Thyroid gland (tissue), 4 donors: ENCODE measurements at regions not wholly inside any gene's neighbourhood (a gene's known extent, or its start where the extent isn't known, plus 50 kb on each side); places are given as distances from the start of the nearest gene placed in this dataset.

Source experiments
- DNase-seq, 2 donors: peaks; one replicate each; pipeline ENCODE4 v3.0.0-alpha.2; 2019
- H3K27ac ChIP-seq, 3 donors: fragments of 200-600 bp; sonication (generic); 1 replicate in 2 of 3; 2 replicates in 1 of 3; pipeline ENCODE4 v1.5.1; 2016 to 2019; ENCODE audit warnings: mild to moderate bottlenecking in 1 of 3, moderate library complexity in 1 of 3
- H3K27me3 ChIP-seq: fragments of 200-600 bp; sonication (generic); one replicate; pipeline ENCODE4 v1.5.1; 2019
- H3K36me3 ChIP-seq, 2 donors: fragments of 200-600 bp; sonication (generic); one replicate each; pipeline ENCODE4 v1.5.1; 2016 to 2019
- H3K4me1 ChIP-seq, 2 donors: fragments of 200-600 bp; sonication (generic); one replicate each; pipeline ENCODE4 v1.5.1; 2017 to 2019
- H3K4me3 ChIP-seq, 3 donors: fragments of 200-600 bp; sonication (generic); replicated peaks in 1 of 3; 1 replicate in 2 of 3; 2 replicates in 1 of 3; pipeline ENCODE4 v1.5.1; 2016; ENCODE audit warnings: mild to moderate bottlenecking in 1 of 3
- H3K9me3 ChIP-seq: fragments of 200-600 bp; sonication (generic); one replicate; pipeline ENCODE4 v1.5.1; 2017
- POLR2A ChIP-seq, 2 donors: fragments of 450-650 bp; IDR thresholded peaks; one replicate each; pipeline ENCODE4 v1.6.1; 2017; ENCODE audit warnings: antibody characterized with exemption in 2 of 2, mild to moderate bottlenecking in 2 of 2, moderate library complexity in 1 of 2
- WGBS, 2 donors: methylation state at CpG; one replicate each; pipeline ENCODE4 v1.1.5; 2017; 5-methylcytosine and 5-hydroxymethylcytosine counted together
- intact Hi-C: fragments of 100-400 bp; cut with DNase I; formaldehyde crosslinking; loops from one replicate; pipeline ENCODE4 v1.15.1; 2023
- TF ChIP-seq, protein P1 (sequence below), 6 experiments: fragments of 200-600 bp in 3 of 6; fragments of 450-650 bp in 3 of 6; sonication (generic) in 3 of 6; IDR thresholded peaks; one replicate each; pipeline ENCODE4 v1.5.1; 2016 to 2019; ENCODE audit warnings: antibody characterized with exemption in 6 of 6, mild to moderate bottlenecking in 2 of 6, inconsistent platforms in 1 of 6, moderate library complexity in 1 of 6

DNA sequence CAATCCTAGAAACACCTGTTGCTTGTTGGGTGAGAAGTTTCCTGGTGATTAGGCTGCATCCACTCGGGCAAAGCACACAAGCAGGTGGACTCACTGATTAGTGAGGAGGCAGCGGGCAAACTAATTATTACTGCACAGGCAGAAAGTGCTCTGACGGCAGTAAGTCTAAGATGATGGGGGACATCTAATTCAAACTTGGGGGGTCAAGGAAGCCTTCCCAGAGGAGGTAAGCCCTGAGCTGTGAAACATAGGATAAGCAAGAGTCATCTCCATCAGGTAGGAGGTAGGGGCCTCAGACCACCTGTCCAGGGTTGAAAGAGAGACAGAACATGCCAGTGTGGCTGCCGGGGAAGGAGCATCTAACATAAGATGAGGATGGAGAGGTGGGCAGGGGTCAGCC is 1578.4 kb upstream of the TMEM132C start:
- no peak for DNase-seq
- Histone ChIP-seq H3K4me1 (no peaks in the 10 kb centered on the region), H3K27ac (no peak overlapping the region), H3K9me3 (no peaks in the 10 kb centered on the region), H3K27me3 (no peaks in the 10 kb centered on the region), H3K4me3 (no peak overlapping the region), H3K36me3 (no peaks in the 10 kb centered on the region)
- WGBS, 2 donors = 88 to 95% methylated on average over 4 of the region's 4 CpGs
- TF ChIP-seq POLR2A (IDR thresholded peaks at IDR 0.05) = no peak
- TF ChIP-seq, protein P1, sequence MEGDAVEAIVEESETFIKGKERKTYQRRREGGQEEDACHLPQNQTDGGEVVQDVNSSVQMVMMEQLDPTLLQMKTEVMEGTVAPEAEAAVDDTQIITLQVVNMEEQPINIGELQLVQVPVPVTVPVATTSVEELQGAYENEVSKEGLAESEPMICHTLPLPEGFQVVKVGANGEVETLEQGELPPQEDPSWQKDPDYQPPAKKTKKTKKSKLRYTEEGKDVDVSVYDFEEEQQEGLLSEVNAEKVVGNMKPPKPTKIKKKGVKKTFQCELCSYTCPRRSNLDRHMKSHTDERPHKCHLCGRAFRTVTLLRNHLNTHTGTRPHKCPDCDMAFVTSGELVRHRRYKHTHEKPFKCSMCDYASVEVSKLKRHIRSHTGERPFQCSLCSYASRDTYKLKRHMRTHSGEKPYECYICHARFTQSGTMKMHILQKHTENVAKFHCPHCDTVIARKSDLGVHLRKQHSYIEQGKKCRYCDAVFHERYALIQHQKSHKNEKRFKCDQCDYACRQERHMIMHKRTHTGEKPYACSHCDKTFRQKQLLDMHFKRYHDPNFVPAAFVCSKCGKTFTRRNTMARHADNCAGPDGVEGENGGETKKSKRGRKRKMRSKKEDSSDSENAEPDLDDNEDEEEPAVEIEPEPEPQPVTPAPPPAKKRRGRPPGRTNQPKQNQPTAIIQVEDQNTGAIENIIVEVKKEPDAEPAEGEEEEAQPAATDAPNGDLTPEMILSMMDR (IDR thresholded peaks at IDR 0.05) = no peak
- intact Hi-C loops = no loop called here

DNA sequence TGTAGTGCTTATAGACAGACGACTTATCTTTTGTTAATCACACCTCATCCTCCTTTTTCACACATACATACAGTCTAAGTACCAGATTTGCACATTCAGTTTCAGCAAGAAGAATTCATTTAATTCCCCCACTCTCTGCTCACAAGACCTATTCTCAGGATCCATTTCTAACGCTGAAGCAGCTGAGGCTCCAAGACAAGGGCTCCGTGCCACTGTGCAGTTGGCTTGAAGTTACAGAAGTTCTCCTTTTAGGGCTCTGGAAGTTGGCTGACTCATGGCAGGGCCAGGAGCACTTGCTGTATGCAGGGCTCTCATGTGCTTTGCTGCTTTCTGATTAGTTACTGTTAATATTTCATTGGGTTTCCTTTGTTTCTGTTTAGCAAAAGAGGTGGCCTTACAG is 1566.9 kb upstream of the TMEM132C start:
- Histone ChIP-seq H3K9me3 (no peaks in the 10 kb centered on the region), H3K36me3 (no peaks in the 10 kb centered on the region), H3K27me3 (no peaks in the 10 kb centered on the region), H3K27ac (no peak overlapping the region), H3K4me3 (no peak overlapping the region), H3K4me1 (no peaks in the 10 kb centered on the region)
- 91 to 92% methylated on average over 3 of the region's 3 CpGs for WGBS, 2 donors
- intact Hi-C loops = no loop called here
- TF ChIP-seq, protein P1 (IDR thresholded peaks at IDR 0.05) = no peak
- TF ChIP-seq POLR2A (IDR thresholded peaks at IDR 0.05) = no peak
- no peak for DNase-seq

GRCh38 chr12:126704609-126705008 is 1562.4 kb upstream of the TMEM132C start:
- no peaks in the 10 kb centered on the region for H3K36me3 ChIP-seq
- 76 to 81% methylated on average over 4 of the region's 4 CpGs for WGBS, 2 donors
- no peak overlapping the region for H3K27ac ChIP-seq
- no peaks in the 10 kb centered on the region for H3K27me3 ChIP-seq
- H3K4me3 ChIP-seq = no peak overlapping the region
- H3K4me1 ChIP-seq = no peaks in the 10 kb centered on the region
- TF ChIP-seq POLR2A (IDR thresholded peaks at IDR 0.05) = no peak
- TF ChIP-seq, protein P1 (IDR thresholded peaks at IDR 0.05) = no peak
- DNase-seq = no peak
- intact Hi-C loops = no loop called here
- no peaks in the 10 kb centered on the region for H3K9me3 ChIP-seq

DNA sequence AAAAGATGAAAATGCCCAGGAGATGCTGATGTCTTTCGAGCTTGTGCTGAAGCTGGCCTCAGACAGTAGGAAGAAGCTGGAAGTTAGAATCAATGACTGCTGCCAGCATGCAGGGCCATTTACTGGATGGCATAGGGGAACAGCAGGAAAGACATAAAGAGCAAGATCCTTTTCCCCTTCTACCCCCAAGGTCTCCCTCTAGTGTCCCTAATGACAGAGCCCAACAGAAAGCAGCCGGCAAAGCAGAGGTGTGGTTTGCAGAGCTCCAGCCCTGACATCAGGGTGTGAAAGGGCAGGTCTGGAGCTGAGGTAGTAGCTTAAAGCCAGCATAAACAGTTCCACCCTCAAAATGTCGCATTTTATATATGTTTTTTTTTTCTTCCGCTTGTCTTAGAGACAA is 1560.7 kb upstream of the TMEM132C start:
- no peak overlapping the region for H3K27ac ChIP-seq
- intact Hi-C loops = no loop called here
- TF ChIP-seq POLR2A (IDR thresholded peaks at IDR 0.05) = no peak
- TF ChIP-seq, protein P1 (IDR thresholded peaks at IDR 0.05) = no peak
- 31 to 32% methylated on average over 4 of the region's 4 CpGs for WGBS, 2 donors
- DNase-seq = no peak
- H3K9me3 ChIP-seq = no peaks in the 10 kb centered on the region
- H3K27me3 ChIP-seq = no peaks in the 10 kb centered on the region
- no peak overlapping the region for H3K4me3 ChIP-seq
- no peaks in the 10 kb centered on the region for H3K4me1 ChIP-seq
- no peaks in the 10 kb centered on the region for H3K36me3 ChIP-seq

GRCh38 chr12:126708492-126708896 is 1558.5 kb upstream of the TMEM132C start:
- Histone ChIP-seq H3K9me3 (no peaks in the 10 kb centered on the region), H3K27me3 (no peaks in the 10 kb centered on the region), H3K4me3 (no peak overlapping the region), H3K4me1 (no peaks in the 10 kb centered on the region), H3K27ac (no peak overlapping the region), H3K36me3 (no peaks in the 10 kb centered on the region)
- no peak for TF ChIP-seq POLR2A (IDR thresholded peaks at IDR 0.05)
- TF ChIP-seq, protein P1 (IDR thresholded peaks at IDR 0.05) = no peak
- intact Hi-C loops = no loop called here
- DNase-seq = no peak
- WGBS, 2 donors = 42 to 44% methylated on average over 3 of the region's 3 CpGs
